H1 (cell line): ENCODE measurements at regions not wholly inside any gene's neighbourhood (a gene's known extent, or its start where the extent isn't known, plus 50 kb on each side); places are given as distances from the start of the nearest gene placed in this dataset.

Experiments
- BCL11A ChIP-seq, 2 experiments: IDR thresholded peaks; one replicate each; pipeline ENCODE4 v1.6.1; 2011; ENCODE audit warnings: low read depth in 2 of 2, low read length in 2 of 2, mild to moderate bottlenecking in 2 of 2
- CBX5 ChIP-seq: fragments of 300-800, 300-1000 bp; sonication (generic); IDR thresholded peaks from 2 replicates; pipeline ENCODE4 v1.7.1; 2016; ENCODE audit warnings: antibody characterized with exemption, low read length, low read depth
- CHD2 ChIP-seq: IDR thresholded peaks from 2 replicates; pipeline ENCODE4 v1.6.1; 2012; ENCODE audit warnings: low read length, improper control_type of control experiment
- EZH2 ChIP-seq: fragments of 200-600 bp; sonication (generic); IDR thresholded peaks from 2 replicates; pipeline ENCODE4 v1.7.1; 2012; ENCODE audit warnings: low read depth, mild to moderate bottlenecking, moderate library complexity, low read length, inconsistent platforms; ENCODE audit not compliant: severe bottlenecking
- NRF1 ChIP-seq: IDR thresholded peaks from 2 replicates; pipeline ENCODE4 v1.6.1; 2011; ENCODE audit warnings: mild to moderate bottlenecking, low read depth, low read length, improper control_type of control experiment
- RBBP5 ChIP-seq: IDR thresholded peaks from 2 replicates; pipeline ENCODE4 v1.7.1; 2012; ENCODE audit warnings: low read depth, mild to moderate bottlenecking, inconsistent platforms, low read length, moderate library complexity, borderline replicate concordance
- RNF2 ChIP-seq: fragments of 200-900, 300-1000 bp; sonication (generic); IDR thresholded peaks from 2 replicates; pipeline ENCODE4 v1.7.1; 2016; ENCODE audit warnings: borderline replicate concordance, low read depth, mild to moderate bottlenecking, antibody characterized with exemption, low read length; ENCODE audit not compliant: poor library complexity, severe bottlenecking; ENCODE audit errors: missing control alignments
- SP4 ChIP-seq: IDR thresholded peaks from 2 replicates; pipeline ENCODE4 v1.6.1; 2012; ENCODE audit warnings: low read length, inconsistent platforms
- ZNF274 ChIP-seq: IDR thresholded peaks from 2 replicates; pipeline ENCODE4 v1.7.0; 2012; ENCODE audit warnings: low read length, borderline replicate concordance; ENCODE audit errors: extremely low read depth

GRCh38 chr12:97051341-97051740 is 144.3 kb downstream of the NEDD1 start (continued):
- TF ChIP-seq RNF2 (no peak), CHD2 (no peak), CBX5 (no peak), EZH2 (no peak), SP4 (no peak), BCL11A (IDR thresholded peaks at IDR 0.05; ENCODE audit: low read depth in 2 of 2, low read length in 2 of 2) (no peak), ZNF274 (no peak), NRF1 (no peak), RBBP5 (no peak)
